D721Med (cell line): ENCODE measurements at regions not wholly inside any gene's neighbourhood (a gene's known extent, or its start where the extent isn't known, plus 50 kb on each side); places are given as distances from the start of the nearest gene placed in this dataset.

Experiments
- DNase-seq: peaks from one replicate; pipeline ENCODE4 v3.0.0; 2011; ENCODE audit warnings: low spot score; ENCODE audit not compliant: insufficient read length
- FAIRE-seq: peaks from 2 replicates; lab custom pipeline; 2011; peaks lifted over from hg19 to GRCh38; lab: Jason Lieb, UNC
- CTCF ChIP-seq: IDR thresholded peaks from 2 replicates; pipeline ENCODE4 v1.5.1; 2012; ENCODE audit warnings: mild to moderate bottlenecking, control low read depth; ENCODE audit not compliant: insufficient read depth; ENCODE audit errors: missing control alignments

DNA sequence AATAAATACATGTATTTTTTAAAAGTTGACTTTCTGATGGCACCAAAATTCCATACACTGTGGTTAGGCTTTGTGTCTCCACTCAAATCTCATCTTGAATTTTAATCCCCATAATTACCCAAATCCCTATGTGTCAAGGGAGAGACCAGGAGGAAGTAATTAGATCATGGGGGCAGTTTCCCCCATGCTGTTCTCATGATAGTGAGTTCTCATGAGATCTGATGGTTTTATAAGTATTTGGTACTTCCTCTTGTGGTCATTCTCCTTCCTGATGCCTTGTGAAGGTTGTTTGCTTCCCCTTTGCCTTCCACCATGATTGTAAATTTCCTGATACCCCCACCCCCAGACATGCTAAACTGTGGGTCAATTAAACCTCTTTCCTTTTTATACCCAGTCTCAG is 1218.4 kb upstream of the PRMT6 start:
- no peak for DNase-seq
- FAIRE-seq: no peak
- TF ChIP-seq CTCF: no peak

DNA sequence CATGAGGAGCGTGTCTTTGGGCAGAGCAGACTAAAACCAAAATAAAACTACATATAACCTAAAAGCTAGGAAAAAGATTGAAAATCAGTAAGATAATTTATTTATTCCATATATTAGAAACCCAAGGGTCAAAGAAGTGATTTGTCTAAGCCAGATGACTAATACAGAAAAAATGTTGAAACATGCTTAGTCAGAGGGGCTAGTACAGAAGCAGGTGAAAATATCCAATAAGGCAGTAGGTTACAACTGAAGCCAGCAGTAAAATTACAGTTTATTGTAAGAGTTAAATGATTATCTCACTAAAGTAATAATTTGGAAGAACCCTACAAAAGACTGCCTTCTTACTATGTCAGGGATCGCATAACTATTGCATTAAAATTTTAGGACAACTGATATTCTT is 1190.9 kb upstream of the PRMT6 start:
- DNase-seq (no peak), FAIRE-seq (no peak)
- TF ChIP-seq CTCF: no peak

DNA sequence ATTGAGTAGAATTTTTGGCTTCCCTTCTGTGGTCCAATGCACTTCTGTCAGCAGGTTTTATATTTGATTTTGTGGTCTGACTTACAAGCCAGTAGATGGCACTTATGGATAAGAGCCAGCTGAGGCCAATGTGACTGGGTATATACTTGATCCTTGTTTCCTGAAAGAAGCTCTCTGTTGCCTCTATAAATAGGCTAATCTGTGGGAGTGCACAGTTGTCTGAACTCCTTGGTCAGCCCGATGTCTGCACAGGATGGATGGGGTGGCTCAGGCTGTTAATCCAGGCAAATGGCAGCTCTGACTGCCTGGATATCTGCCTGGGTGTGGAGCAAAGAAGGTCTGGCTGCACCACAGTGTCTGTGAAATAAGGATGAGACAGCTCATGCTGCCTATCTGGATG is 1183.7 kb upstream of the PRMT6 start:
- DNase-seq (no peak), FAIRE-seq (no peak)
- TF ChIP-seq CTCF: no peak

DNA sequence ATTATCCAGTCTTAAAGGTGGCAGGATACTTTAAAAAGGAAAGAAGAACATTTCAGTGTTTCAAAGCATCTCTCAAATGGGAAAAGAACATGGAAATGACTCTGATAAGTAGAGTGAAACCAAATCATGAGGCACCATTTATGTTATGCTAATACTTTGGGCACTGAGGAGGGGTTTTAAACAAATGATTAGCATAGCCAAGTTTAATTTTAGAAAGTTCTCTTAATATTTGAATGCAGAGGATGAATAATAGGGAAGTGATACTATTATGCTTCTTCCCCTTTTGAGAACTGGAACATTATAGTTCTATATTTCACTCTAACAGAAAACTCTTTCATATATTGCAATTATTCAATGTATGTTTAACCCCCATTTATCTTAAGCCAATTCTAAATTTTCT is 1181.9 kb upstream of the PRMT6 start:
- TF ChIP-seq CTCF: no peak
- FAIRE-seq (no peak), DNase-seq (no peak)

- DNase-seq (no peak), FAIRE-seq (no peak)
- TF ChIP-seq CTCF: no peak
Observed at GRCh38 chr1:105886309-105886708, 1170.2 kb upstream of the PRMT6 start.

DNA sequence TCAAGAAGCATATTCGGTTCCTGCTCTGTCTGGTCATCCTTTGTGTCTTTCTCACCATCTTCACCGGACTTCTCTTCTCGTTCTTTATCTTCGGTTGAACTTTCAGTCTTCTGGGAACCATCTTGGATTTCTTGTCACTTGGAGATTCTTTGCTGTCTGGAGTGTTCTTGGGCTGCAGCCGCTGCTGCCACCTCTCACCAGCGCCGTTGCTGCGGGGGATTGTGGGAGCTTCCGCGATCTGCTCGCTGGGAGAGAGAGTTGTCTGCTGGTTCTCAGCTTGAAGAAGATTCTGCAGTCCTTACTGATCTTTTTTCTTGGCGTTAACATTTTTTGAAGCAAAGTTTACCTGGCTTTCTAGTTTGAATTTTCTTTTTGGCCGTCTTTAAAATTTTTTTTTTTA is 1165.2 kb upstream of the PRMT6 start:
- no peak for TF ChIP-seq CTCF
- DNase-seq (no peak), FAIRE-seq (no peak)

DNA sequence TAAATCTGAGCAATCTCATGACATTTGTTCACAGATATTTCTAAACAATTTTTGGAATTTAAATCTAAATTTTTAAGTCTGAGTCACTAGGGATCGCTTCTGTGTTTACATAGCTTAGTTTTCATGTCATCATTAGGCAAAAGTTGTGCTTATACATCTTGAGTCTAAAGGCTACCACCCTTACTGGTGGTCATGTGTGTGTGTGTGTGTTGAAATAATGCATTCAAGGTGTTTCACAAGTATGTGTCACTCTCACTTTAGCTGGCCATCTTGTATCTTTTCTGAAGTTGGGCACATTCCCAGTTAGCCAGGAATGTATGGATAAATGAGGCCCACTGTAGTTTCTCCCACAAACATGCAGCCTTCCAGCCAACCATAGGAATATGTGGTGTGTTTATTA is 1162.5 kb upstream of the PRMT6 start:
- no peak for FAIRE-seq
- no peak for TF ChIP-seq CTCF

More for the DNA sequence above, 1162.5 kb upstream of the PRMT6 start:
- no peak for DNase-seq
